H54 (cell line): ENCODE measurements at regions not wholly inside any gene's neighbourhood (a gene's known extent, or its start where the extent isn't known, plus 50 kb on each side); places are given as distances from the start of the nearest gene placed in this dataset.

Experiments
- DNase-seq: peaks from one replicate; pipeline ENCODE4 v3.0.0; 2011; ENCODE audit warnings: low spot score, mixed read lengths; ENCODE audit not compliant: insufficient read length
- FAIRE-seq: peaks from 3 replicates; lab custom pipeline; 2011; peaks lifted over from hg19 to GRCh38; lab: Jason Lieb, UNC
- POLR2A ChIP-seq: IDR thresholded peaks from 2 replicates; pipeline ENCODE4 v1.6.1; 2011; ENCODE audit warnings: low read depth, mild to moderate bottlenecking, low read length

DNA sequence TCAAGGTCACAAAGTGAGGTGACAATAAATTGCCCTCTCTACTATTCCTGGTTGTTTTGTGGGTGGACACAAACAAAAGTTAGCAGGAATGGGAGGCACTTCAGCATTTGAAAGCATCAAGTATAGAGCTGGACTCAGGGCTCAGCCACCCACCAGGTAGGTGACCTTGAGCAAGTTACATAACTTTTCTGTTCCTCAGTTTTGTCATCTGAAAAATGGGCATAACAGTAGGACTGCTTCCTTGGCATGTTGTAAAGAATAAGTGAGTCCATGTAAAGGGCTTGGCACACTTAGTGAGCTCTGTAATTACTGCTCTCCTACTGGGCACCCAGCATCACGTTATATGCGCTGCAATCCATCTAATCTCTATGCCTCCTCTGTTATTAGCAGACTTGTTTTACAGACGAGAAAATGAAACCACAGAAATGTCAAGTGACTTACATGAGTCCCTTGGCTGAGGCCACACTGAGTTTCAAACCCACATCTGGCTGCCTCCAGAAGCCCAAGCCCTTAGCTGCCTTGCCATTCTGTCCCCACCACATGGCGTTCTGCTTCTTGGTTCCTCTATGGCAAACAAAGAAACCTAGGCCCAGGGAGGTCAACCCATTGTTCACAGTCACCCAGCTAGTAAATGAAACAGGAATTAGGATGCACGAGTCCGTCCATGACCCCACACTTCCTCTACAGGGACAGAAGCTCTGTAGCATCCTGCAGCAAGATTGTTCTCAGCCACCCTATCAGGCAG is 63.2 kb upstream of the SLC24A4 start:
- TF ChIP-seq POLR2A: no peak
- DNase-seq: no peak
- no peak for FAIRE-seq

DNA sequence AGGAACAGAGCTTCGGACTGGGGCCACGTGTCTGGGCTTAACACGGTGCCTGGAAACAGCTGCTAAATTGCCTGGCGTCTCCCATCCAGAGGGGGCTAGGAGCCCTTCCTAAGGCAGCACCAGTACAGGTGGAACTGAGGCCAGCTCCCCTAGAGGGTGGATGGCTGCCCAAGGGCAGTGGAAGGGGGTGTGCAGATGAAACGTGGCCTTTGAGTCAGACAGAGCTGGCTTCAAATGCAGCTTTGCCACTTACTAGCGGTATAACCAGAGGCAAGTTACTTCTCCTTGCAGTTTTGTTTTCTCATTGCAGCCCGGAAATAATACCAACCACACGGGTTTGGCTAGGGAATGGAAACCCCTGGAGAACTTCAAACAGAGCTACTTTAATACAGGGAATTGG is 59.3 kb upstream of the SLC24A4 start:
- FAIRE-seq (no peak), DNase-seq (no peak)
- no peak for TF ChIP-seq POLR2A

- TF ChIP-seq POLR2A: no peak
- no peak for FAIRE-seq
- no peak for DNase-seq
These were observed 58.8 kb upstream of the SLC24A4 start for GRCh38 chr14:92264195-92264594.

DNA sequence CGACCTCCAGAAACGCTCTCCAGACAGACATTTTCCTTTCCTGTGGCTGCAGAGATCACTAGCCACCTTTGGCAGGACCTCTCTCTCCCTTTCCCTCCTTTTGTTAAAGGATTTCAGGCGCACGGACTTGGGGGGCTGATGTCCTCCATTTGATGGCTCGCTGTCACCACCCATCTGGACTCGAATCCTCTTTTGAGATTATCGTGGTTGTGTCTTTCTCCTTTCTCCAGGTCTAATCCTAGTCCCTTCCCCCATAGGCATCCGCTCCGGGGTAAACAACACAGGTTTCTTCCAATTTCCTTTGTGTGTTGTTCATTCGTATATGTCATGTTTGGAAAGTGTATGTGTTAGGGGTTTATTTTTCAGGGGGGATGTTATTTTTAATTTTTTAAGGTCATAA is 56.7 kb upstream of the SLC24A4 start:
- no peak for TF ChIP-seq POLR2A
- DNase-seq (no peak), FAIRE-seq (no peak)
